ENCODE measurements at regions not wholly inside any gene's neighbourhood (a gene's known extent, or its start where the extent isn't known, plus 50 kb on each side); places are given as distances from the start of the nearest gene placed in this dataset.
A peak's percentile ranks its signal among the peaks of the same experiment; 100 is the strongest.

DNA sequence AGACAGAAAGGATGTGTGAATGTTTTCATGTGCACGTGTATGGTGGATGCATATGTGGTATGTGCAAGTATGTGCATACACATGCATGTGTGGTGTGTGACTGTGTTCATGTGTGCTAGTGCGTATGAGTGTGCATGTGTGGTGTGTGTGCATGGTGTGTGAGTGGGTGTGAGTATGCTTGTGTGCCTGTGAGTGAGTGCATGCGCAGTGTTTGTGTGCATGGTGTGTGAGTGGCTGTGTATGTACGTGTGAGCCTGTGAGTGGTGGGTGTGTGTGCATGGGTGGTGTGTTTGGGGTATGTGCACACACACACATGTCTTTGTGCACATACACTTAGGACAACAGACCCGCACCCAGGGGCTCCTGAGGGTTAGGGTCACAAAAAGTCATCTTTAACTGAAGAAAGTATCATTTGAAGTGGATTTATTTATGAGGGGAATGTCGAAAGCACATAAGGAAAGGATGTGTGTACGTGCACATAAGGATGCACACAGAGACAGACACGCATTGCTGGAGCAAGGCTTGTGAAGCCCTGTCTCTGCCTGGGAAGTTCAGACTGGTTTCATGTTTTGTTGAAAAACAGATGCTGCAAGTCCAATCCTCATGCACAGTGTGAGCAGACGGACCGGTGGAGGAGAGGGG is 237.0 kb downstream of the SYK start:
- Histone ChIP-seq H3K27me3 (no peaks in the 10 kb centered on the region), H3K4me3 (no peak overlapping the region), H3K9me3 (no peaks in the 10 kb centered on the region), H3K4me1 (peaks cover 8 to 25% (median 15%) of the 10 kb centered on the region in 3 donors), H3K36me3 (no peaks in the 10 kb centered on the region), H3K27ac (peak overlapping the region in 3 of 4 donors; percentile 46 to 72 (median 70))
- TF ChIP-seq POLR2A (IDR thresholded peaks at IDR 0.05), result no peak
- TF ChIP-seq EP300 (IDR thresholded peaks at IDR 0.05), result no peak
- no peak for TF ChIP-seq POLR2AphosphoS5 (IDR thresholded peaks at IDR 0.05)
- TF ChIP-seq, protein P1, sequence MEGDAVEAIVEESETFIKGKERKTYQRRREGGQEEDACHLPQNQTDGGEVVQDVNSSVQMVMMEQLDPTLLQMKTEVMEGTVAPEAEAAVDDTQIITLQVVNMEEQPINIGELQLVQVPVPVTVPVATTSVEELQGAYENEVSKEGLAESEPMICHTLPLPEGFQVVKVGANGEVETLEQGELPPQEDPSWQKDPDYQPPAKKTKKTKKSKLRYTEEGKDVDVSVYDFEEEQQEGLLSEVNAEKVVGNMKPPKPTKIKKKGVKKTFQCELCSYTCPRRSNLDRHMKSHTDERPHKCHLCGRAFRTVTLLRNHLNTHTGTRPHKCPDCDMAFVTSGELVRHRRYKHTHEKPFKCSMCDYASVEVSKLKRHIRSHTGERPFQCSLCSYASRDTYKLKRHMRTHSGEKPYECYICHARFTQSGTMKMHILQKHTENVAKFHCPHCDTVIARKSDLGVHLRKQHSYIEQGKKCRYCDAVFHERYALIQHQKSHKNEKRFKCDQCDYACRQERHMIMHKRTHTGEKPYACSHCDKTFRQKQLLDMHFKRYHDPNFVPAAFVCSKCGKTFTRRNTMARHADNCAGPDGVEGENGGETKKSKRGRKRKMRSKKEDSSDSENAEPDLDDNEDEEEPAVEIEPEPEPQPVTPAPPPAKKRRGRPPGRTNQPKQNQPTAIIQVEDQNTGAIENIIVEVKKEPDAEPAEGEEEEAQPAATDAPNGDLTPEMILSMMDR (IDR thresholded peaks at IDR 0.05), result no peak
- no peak for ATAC-seq
- 89 to 93% methylated on average over 8 to 10 of the region's 10 CpGs for whole genome bisulfite sequencing, 2 donors (ENCODE audit: low coverage in 1 of 2)

DNA sequence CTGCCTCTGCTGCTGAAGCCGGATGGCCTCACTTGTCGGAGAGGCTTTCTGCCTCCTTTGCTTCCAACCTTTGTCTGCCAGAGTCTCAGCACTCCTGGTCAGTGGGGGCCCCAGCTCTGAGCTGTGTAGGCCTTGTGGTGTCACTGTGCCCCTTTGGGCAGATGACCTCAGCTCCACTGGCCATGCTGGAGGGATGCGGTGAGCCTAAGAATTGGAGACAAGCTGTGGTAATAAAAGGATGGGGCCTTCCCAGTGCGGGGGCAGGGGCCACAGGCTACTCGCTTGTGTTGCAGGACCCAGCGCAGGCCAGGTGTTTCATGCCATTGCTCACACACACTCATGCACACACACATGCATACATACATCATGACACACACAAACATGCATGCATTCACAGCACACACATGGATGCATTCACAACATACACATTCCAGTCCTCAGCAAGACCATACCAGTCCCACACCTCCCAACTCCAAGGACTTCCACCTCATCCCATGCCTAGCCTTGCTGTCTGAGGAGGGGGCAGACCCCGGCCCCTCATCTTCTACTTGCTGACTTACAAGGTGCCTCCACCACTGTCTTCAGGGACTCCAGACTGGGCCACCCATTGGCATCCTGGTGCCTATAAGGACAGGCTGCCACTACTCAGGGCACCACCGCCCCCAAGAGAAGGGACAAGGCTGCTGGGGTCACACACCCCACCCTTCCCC is 237.7 kb downstream of the SYK start:
- no peaks in the 10 kb centered on the region for H3K36me3 ChIP-seq
- H3K4me3 ChIP-seq, result no peak overlapping the region
- TF ChIP-seq POLR2AphosphoS5 (IDR thresholded peaks at IDR 0.05), result no peak
- TF ChIP-seq, protein P1 (IDR thresholded peaks at IDR 0.05), result no peak
- TF ChIP-seq POLR2A (IDR thresholded peaks at IDR 0.05), result no peak
- H3K27ac ChIP-seq, result no peak overlapping the region
- peaks cover 8 to 25% (median 15%) of the 10 kb centered on the region in 3 donors for H3K4me1 ChIP-seq
- no peaks in the 10 kb centered on the region for H3K27me3 ChIP-seq
- ATAC-seq, result no peak
- 94 to 98% methylated on average over 3 to 8 of the region's 8 CpGs for WGBS, 2 donors (ENCODE audit: low coverage in 1 of 2)
- no peaks in the 10 kb centered on the region for H3K9me3 ChIP-seq

DNA sequence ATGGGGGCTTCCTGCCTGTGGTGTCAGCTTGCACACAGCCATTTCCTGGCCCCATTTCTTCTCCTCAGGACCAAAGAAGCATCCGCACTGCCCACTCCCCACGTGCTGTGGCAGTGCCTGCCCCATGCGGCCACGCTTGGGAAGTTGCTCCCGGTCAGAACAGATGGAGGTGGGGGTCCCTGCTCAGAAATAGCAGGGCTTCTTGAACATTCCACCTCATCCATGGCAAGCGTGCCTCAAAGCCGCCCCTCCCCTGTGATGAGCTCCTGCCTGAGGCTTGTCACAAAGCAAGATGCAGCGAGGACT is 238.2 kb downstream of the SYK start:
- no peak for ATAC-seq
- TF ChIP-seq EP300 (IDR thresholded peaks at IDR 0.05), result no peak
- TF ChIP-seq POLR2A (IDR thresholded peaks at IDR 0.05), result no peak
- TF ChIP-seq, protein P1 (IDR thresholded peaks at IDR 0.05), result no peak
- no peak for TF ChIP-seq POLR2AphosphoS5 (IDR thresholded peaks at IDR 0.05)
- no peaks in the 10 kb centered on the region for H3K9me3 ChIP-seq
- WGBS, 2 donors (ENCODE audit: low coverage in 1 of 2), result 100% methylated on average over 1 of the region's 8 CpGs; no CpG with 5 or more reads in 1 of the 2 donors
- no peak overlapping the region for H3K4me3 ChIP-seq
- H3K27ac ChIP-seq, result no peak overlapping the region
- H3K27me3 ChIP-seq, result no peaks in the 10 kb centered on the region
- H3K4me1 ChIP-seq, result peaks cover 8 to 25% (median 15%) of the 10 kb centered on the region in 3 donors
- no peaks in the 10 kb centered on the region for H3K36me3 ChIP-seq

DNA sequence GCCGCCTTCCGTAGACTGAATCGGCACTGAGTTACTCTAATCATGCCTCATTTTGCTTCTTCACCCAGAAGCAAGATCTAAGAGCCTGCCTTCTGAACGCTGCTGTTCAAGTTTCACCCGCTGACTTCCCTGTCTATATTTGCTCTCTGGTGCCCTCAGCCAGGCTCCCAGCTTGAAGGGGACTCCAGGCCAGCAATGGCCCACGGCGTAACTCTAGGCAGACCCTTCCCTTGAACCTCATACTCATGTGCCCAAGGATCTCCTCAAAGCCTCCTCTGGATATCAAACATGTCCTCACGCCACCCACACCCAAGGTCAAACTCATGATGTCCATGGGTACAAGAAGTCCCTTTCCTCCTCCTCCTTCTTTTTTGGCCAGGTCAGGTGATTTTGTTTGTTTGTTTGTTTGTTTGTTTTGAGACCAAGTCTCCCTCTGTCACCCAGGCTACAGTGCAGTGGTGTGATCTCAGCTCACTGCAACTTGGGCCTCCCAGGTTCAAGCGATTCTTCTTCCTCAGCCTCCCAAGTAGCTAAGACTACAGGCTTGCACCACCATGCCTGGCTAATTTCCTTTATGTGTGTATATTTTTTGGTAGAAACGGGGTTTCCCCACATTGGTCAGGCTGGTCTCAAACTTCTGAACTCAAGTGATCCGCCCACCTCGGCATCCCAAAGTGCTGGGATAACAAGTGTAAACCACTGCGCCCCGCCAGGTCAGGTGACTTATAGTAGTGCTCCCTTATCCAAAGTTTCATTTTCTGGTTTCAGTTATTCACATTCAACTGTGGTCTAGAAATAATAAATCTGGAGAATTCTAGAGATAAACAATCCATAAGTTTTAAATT is 239.0 kb downstream of the SYK start:
- TF ChIP-seq POLR2A (IDR thresholded peaks at IDR 0.05) (no peak), POLR2AphosphoS5 (IDR thresholded peaks at IDR 0.05) (no peak), EP300 (IDR thresholded peaks at IDR 0.05) (no peak)
- TF ChIP-seq, protein P1 (IDR thresholded peaks at IDR 0.05), result no peak
- H3K27me3 ChIP-seq, result peaks cover 6% of the 10 kb centered on the region
- WGBS, 2 donors (ENCODE audit: low coverage in 1 of 2), result 94% methylated on average over 8 to 12 of the region's 14 CpGs
- no peaks in the 10 kb centered on the region for H3K9me3 ChIP-seq
- no peaks in the 10 kb centered on the region for H3K36me3 ChIP-seq
- peaks cover 8 to 25% (median 15%) of the 10 kb centered on the region in 3 donors for H3K4me1 ChIP-seq
- H3K27ac ChIP-seq, result no peak overlapping the region
- no peak for ATAC-seq
- no peak overlapping the region for H3K4me3 ChIP-seq
